ENCODE measurements at regions not wholly inside any gene's neighbourhood (a gene's known extent, or its start where the extent isn't known, plus 50 kb on each side); places are given as distances from the start of the nearest gene placed in this dataset.

DNA sequence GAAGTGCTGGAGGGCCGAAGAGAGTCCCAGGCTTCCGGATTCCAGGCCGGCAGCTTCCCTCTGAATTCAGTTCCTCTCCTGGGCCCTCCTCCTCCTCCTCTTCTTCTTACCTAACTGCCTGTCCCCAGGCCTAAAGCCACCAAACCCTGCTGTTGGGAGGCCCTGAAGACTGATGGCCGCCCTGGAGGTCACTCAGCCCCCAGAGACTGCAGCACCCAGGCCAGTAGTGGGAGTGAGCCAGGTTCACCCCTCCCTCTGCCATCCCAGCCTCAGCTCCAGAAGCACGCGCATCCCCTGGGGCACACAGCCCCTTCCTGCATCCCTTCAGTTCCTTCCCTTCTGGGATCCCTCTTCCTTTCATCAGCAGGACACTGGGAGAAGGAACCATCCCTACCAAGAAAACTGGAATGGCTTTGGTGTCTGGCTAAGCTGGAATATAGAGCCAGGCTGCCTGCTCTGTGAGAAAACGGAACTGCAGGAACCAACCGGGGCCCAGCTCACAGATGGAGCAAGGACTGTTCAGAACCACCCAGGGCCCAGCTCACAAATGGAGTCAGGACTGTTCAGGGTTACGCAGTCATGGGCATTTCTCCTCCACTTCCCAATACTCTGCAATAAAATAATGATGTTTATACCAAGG is 127.4 kb downstream of the NDUFA10 start:
- Histone ChIP-seq H3K36me3 (ENCODE audit: control insufficient read depth in 2 of 2, insufficient read depth in 1 of 2, low read length in 2 of 2) (no peaks in the 10 kb centered on the region), H3K9me3 (ENCODE audit: control insufficient read depth, insufficient read depth, low read depth, low read length) (no peaks in the 10 kb centered on the region), H3K27ac (ENCODE audit: extremely low read depth, low read depth, low read length) (no peak overlapping the region), H3K4me3 (ENCODE audit: low read depth, low read length) (no peak overlapping the region), H3K4me1 (ENCODE audit: control insufficient read depth, insufficient read depth, low read length) (no peaks in the 10 kb centered on the region)
- no peak for TF ChIP-seq HOXA7 (CRISPR knock-in tag; IDR thresholded peaks at IDR 0.05; ENCODE audit: borderline replicate concordance)
- TF ChIP-seq ZNF114 (tag by site-specific recombination; IDR thresholded peaks at IDR 0.05): no peak
- ChIA-PET CTCF (no interaction called here), POLR2A (no interaction called here)

DNA sequence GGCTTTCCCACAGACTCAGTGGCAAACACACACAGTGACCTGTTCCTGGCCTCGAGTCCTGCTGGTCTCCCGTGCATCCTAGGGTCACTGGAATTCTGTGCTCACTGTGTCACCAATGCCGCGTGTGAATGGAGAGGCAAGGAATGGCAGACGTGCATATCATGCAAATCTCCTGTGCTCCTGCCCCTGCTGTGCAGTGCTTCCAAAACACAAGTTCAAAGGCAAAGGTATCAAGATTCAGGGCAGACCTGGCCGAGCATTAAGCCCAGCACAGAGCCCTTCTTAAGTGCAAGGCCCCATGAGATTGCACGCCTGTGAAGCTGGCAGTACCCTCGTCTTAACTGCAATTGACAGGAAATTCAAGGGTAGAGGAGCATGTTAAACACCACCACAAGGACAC is 129.1 kb downstream of the NDUFA10 start:
- Histone ChIP-seq H3K36me3 (ENCODE audit: control insufficient read depth in 2 of 2, insufficient read depth in 1 of 2, low read length in 2 of 2) (no peaks in the 10 kb centered on the region), H3K4me3 (ENCODE audit: low read depth, low read length) (no peak overlapping the region), H3K27ac (ENCODE audit: extremely low read depth, low read depth, low read length) (no peak overlapping the region), H3K4me1 (ENCODE audit: control insufficient read depth, insufficient read depth, low read length) (no peaks in the 10 kb centered on the region), H3K9me3 (ENCODE audit: control insufficient read depth, insufficient read depth, low read depth, low read length) (no peaks in the 10 kb centered on the region)
- CTCF ChIA-PET: no interaction called here
- TF ChIP-seq GFI1B (tag by site-specific recombination; IDR thresholded peaks at IDR 0.05) (no peak), SP2 (tag by site-specific recombination; IDR thresholded peaks at IDR 0.05) (no peak), ZNF560 (tag by site-specific recombination; IDR thresholded peaks at IDR 0.05; ENCODE audit: borderline replicate concordance) (no peak), YY1 (tag by site-specific recombination; IDR thresholded peaks at IDR 0.05) (no peak), ZNF48 (tag by site-specific recombination; IDR thresholded peaks at IDR 0.05) (no peak), ZNF624 (tag by site-specific recombination; IDR thresholded peaks at IDR 0.05) (no peak), WT1 (tag by site-specific recombination; IDR thresholded peaks at IDR 0.05) (no peak), ZBTB17 (tag by site-specific recombination; IDR thresholded peaks at IDR 0.05) (no peak), ZNF600 (tag by site-specific recombination; IDR thresholded peaks at IDR 0.05) (no peak), ZNF843 (tag by site-specific recombination; IDR thresholded peaks at IDR 0.05) (no peak), ZNF423 (tag by site-specific recombination; IDR thresholded peaks at IDR 0.05) (no peak), SP3 (tag by site-specific recombination; IDR thresholded peaks at IDR 0.05) (no peak), HOXD13 (CRISPR knock-in tag; IDR thresholded peaks at IDR 0.05; ENCODE audit: borderline replicate concordance) (no peak), ZNF350 (tag by site-specific recombination; IDR thresholded peaks at IDR 0.05) (no peak), KLF16 (tag by site-specific recombination; IDR thresholded peaks at IDR 0.05) (no peak), ZNF433 (tag by site-specific recombination; IDR thresholded peaks at IDR 0.05; ENCODE audit: low read depth) (no peak)
- TF ChIP-seq, protein P1, sequence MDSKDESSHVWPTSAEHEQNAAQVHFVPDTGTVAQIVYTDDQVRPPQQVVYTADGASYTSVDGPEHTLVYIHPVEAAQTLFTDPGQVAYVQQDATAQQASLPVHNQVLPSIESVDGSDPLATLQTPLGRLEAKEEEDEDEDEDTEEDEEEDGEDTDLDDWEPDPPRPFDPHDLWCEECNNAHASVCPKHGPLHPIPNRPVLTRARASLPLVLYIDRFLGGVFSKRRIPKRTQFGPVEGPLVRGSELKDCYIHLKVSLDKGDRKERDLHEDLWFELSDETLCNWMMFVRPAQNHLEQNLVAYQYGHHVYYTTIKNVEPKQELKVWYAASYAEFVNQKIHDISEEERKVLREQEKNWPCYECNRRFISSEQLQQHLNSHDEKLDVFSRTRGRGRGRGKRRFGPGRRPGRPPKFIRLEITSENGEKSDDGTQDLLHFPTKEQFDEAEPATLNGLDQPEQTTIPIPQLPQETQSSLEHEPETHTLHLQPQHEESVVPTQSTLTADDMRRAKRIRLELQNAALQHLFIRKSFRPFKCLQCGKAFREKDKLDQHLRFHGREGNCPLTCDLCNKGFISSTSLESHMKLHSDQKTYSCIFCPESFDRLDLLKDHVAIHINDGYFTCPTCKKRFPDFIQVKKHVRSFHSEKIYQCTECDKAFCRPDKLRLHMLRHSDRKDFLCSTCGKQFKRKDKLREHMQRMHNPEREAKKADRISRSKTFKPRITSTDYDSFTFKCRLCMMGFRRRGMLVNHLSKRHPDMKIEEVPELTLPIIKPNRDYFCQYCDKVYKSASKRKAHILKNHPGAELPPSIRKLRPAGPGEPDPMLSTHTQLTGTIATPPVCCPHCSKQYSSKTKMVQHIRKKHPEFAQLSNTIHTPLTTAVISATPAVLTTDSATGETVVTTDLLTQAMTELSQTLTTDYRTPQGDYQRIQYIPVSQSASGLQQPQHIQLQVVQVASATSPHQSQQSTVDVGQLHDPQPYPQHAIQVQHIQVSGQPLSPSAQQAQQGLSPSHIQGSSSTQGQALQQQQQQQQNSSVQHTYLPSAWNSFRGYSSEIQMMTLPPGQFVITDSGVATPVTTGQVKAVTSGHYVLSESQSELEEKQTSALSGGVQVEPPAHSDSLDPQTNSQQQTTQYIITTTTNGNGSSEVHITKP (tag by site-specific recombination; IDR thresholded peaks at IDR 0.05): no peak
- TF ChIP-seq, protein P2, sequence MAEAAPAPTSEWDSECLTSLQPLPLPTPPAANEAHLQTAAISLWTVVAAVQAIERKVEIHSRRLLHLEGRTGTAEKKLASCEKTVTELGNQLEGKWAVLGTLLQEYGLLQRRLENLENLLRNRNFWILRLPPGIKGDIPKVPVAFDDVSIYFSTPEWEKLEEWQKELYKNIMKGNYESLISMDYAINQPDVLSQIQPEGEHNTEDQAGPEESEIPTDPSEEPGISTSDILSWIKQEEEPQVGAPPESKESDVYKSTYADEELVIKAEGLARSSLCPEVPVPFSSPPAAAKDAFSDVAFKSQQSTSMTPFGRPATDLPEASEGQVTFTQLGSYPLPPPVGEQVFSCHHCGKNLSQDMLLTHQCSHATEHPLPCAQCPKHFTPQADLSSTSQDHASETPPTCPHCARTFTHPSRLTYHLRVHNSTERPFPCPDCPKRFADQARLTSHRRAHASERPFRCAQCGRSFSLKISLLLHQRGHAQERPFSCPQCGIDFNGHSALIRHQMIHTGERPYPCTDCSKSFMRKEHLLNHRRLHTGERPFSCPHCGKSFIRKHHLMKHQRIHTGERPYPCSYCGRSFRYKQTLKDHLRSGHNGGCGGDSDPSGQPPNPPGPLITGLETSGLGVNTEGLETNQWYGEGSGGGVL (tag by site-specific recombination; IDR thresholded peaks at IDR 0.05): no peak
- POLR2A ChIA-PET: no interaction called here

All from HEK293 (cell line).